GM10266 (cell line): ENCODE measurements at regions not wholly inside any gene's neighbourhood (a gene's known extent, or its start where the extent isn't known, plus 50 kb on each side); places are given as distances from the start of the nearest gene placed in this dataset.

ENCODE experiments used
- DNase-seq: peaks from one replicate; pipeline ENCODE4 v3.0.0; 2012; ENCODE audit errors: extremely low spot score
- CTCF ChIP-seq: IDR thresholded peaks from 2 replicates; pipeline ENCODE4 v1.5.1; 2012; ENCODE audit warnings: mild to moderate bottlenecking, low read depth; ENCODE audit not compliant: control insufficient read depth, insufficient read depth; ENCODE audit errors: missing control alignments

GRCh38 chr19:56993851-56994250, 125.9 kb upstream of the USP29 start:
- no peak for DNase-seq
- TF ChIP-seq CTCF: no peak

GRCh38 chr19:56994251-56995017, 125.4 kb upstream of the USP29 start:
- TF ChIP-seq CTCF: no peak
- no peak for DNase-seq

GRCh38 chr19:56995303-56995702, 124.5 kb upstream of the USP29 start:
- no peak for DNase-seq
- TF ChIP-seq CTCF: no peak

GRCh38 chr19:57002195-57002601, 117.6 kb upstream of the USP29 start:
- no peak for TF ChIP-seq CTCF
- no peak for DNase-seq

GRCh38 chr19:57002710-57003109, 117.1 kb upstream of the USP29 start:
- no peak for DNase-seq
- no peak for TF ChIP-seq CTCF

GRCh38 chr19:57004418-57004817, 115.4 kb upstream of the USP29 start:
- no peak for TF ChIP-seq CTCF
- no peak for DNase-seq

GRCh38 chr19:57008432-57008831, 111.4 kb upstream of the USP29 start:
- no peak for TF ChIP-seq CTCF
- no peak for DNase-seq
